Left lung (tissue), 4 donors: ENCODE measurements at regions not wholly inside any gene's neighbourhood (a gene's known extent, or its start where the extent isn't known, plus 50 kb on each side); places are given as distances from the start of the nearest gene placed in this dataset.

Experiments
- ATAC-seq: fragments of 200-7000 bp; cut with Tn5 transposase; one replicate; pipeline ENCODE4 v1.9.1; 2020; ENCODE audit warnings: moderate library complexity
- DNase-seq, 4 donors: peaks; one replicate each; pipeline ENCODE4 v3.0.0-alpha.2; 2013 to 2020
- H3K27ac ChIP-seq, 2 donors: fragments of 200-600 bp; sonication (generic) in 1 of 2; one replicate each; pipeline versions ENCODE4 v1.5.0 to v1.8.0; 2020 to 2021
- H3K27me3 ChIP-seq, 2 donors: fragments of 200-600 bp; sonication (generic) in 1 of 2; one replicate each; pipeline versions ENCODE4 v1.5.0 to v1.8.0; 2020 to 2021
- H3K36me3 ChIP-seq, 2 donors: fragments of 200-600 bp; sonication (generic) in 1 of 2; one replicate each; pipeline versions ENCODE4 v1.5.0 to v1.8.0; 2020 to 2021
- H3K4me1 ChIP-seq, 2 donors: fragments of 200-600 bp; one replicate each; pipeline ENCODE4 v1.8.0; 2021
- H3K4me3 ChIP-seq, 2 donors: fragments of 200-600 bp; sonication (generic) in 1 of 2; one replicate each; pipeline versions ENCODE4 v1.5.0 to v1.8.0; 2020 to 2021; ENCODE audit warnings: mild to moderate bottlenecking in 1 of 2
- H3K9me3 ChIP-seq, 2 donors: fragments of 200-600 bp; sonication (generic) in 1 of 2; one replicate each; pipeline versions ENCODE4 v1.5.0 to v1.8.0; 2020 to 2021
- intact Hi-C, 2 donors: fragments of 100-400 bp; cut with DNase I; formaldehyde crosslinking; loops; one replicate each; pipeline versions ENCODE4 v1.11.2 to v1.14.2; 2022
- microRNA-seq, 2 donors: library from miRNA; unstranded; fragments of <30 nt; microRNA quantifications; one replicate each; pipeline ENCODE4, GENCODE V29; 2019
- TF ChIP-seq, protein P1 (sequence below), 2 donors: fragments of 200-600 bp; sonication (generic) in 1 of 2; IDR thresholded peaks; one replicate each; pipeline versions ENCODE4 v1.5.0 to v1.8.0; 2021; ENCODE audit warnings: antibody characterized with exemption in 2 of 2
- donor health status: DM: no; HTN: yes; CAD: no.
- donor health status: DM: no; HTN: no; CAD: no.

DNA sequence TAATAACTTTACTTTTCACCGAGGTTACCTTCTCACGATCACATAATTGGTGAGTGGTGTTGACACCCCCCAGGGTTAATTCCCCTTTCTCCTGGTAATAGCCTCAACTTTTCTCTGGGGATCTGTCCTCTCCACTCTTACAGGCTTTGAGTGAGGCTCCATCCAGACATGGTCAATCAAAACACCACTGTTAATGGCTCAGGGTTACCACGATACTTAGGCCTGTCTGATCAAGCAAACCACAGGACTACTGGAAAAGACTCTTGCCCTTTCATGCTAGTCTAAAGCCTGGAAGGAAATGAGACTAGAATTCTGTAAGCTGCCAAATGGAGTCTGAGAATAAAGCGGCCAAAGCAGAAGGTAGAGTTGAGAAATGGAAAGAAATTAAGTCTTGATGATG lies 56.5 kb upstream of the STT3B start:
- no peak overlapping the region for H3K4me3 ChIP-seq
- H3K36me3 ChIP-seq, result no peaks in the 10 kb centered on the region
- DNase-seq (no peak), ATAC-seq (no peak)
- H3K27me3 ChIP-seq, result no peaks in the 10 kb centered on the region
- no peaks in the 10 kb centered on the region for H3K9me3 ChIP-seq
- no peak overlapping the region for H3K27ac ChIP-seq
- intact Hi-C loops, result no loop called here
- H3K4me1 ChIP-seq, result no peaks in the 10 kb centered on the region
- TF ChIP-seq, protein P1, sequence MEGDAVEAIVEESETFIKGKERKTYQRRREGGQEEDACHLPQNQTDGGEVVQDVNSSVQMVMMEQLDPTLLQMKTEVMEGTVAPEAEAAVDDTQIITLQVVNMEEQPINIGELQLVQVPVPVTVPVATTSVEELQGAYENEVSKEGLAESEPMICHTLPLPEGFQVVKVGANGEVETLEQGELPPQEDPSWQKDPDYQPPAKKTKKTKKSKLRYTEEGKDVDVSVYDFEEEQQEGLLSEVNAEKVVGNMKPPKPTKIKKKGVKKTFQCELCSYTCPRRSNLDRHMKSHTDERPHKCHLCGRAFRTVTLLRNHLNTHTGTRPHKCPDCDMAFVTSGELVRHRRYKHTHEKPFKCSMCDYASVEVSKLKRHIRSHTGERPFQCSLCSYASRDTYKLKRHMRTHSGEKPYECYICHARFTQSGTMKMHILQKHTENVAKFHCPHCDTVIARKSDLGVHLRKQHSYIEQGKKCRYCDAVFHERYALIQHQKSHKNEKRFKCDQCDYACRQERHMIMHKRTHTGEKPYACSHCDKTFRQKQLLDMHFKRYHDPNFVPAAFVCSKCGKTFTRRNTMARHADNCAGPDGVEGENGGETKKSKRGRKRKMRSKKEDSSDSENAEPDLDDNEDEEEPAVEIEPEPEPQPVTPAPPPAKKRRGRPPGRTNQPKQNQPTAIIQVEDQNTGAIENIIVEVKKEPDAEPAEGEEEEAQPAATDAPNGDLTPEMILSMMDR (IDR thresholded peaks at IDR 0.05), result no peak

DNA sequence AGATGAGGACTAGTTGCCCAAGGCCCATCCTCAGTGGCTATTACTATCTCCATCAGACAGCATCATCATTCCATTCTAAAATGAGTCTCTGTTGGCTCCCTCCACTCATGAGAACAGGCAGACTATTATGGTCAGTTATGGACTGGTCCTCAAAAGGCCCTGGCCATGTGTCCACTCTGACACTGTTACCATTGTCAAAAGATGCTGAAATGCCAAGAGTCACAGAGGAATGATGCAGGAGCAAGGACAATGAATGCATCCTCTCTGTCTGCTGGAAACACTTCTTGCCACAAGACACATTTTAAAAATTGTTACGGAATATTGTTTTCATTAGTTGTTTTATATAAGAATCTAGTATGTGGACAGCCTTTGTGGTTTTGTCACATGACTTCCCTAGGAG lies 53.3 kb upstream of the STT3B start:
- Histone ChIP-seq H3K27ac (no peak overlapping the region), H3K4me1 (no peaks in the 10 kb centered on the region), H3K27me3 (no peaks in the 10 kb centered on the region), H3K9me3 (no peaks in the 10 kb centered on the region), H3K4me3 (no peak overlapping the region), H3K36me3 (no peaks in the 10 kb centered on the region)
- DNase-seq (no peak), ATAC-seq (no peak)
- intact Hi-C loops, result no loop called here
- TF ChIP-seq, protein P1 (IDR thresholded peaks at IDR 0.05), result no peak

DNA sequence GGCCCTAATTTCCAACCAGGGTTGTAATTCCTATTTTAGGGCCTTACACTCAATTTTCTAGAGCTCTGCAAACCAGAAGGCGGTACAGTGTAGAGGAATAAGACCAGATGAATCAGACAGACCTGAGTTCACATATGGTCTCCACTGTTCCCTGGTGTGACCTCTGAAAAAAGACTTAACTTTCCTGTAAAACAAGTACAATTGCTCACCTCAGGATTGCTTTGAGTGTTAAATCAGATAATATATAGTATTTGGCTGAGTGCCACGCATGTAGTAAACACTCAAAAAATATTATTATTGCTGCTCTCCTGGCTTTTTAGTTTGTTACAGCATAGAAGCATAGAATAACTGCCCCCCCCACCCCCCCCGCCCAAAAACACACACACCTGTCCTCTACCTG lies 51.0 kb upstream of the STT3B start:
- H3K27me3 ChIP-seq, result no peaks in the 10 kb centered on the region
- intact Hi-C loops, result no loop called here
- H3K4me1 ChIP-seq, result no peaks in the 10 kb centered on the region
- ATAC-seq (no peak), DNase-seq (no peak)
- no peaks in the 10 kb centered on the region for H3K36me3 ChIP-seq
- no peak overlapping the region for H3K4me3 ChIP-seq
- TF ChIP-seq, protein P1 (IDR thresholded peaks at IDR 0.05), result no peak
- no peaks in the 10 kb centered on the region for H3K9me3 ChIP-seq
- no peak overlapping the region for H3K27ac ChIP-seq

DNA sequence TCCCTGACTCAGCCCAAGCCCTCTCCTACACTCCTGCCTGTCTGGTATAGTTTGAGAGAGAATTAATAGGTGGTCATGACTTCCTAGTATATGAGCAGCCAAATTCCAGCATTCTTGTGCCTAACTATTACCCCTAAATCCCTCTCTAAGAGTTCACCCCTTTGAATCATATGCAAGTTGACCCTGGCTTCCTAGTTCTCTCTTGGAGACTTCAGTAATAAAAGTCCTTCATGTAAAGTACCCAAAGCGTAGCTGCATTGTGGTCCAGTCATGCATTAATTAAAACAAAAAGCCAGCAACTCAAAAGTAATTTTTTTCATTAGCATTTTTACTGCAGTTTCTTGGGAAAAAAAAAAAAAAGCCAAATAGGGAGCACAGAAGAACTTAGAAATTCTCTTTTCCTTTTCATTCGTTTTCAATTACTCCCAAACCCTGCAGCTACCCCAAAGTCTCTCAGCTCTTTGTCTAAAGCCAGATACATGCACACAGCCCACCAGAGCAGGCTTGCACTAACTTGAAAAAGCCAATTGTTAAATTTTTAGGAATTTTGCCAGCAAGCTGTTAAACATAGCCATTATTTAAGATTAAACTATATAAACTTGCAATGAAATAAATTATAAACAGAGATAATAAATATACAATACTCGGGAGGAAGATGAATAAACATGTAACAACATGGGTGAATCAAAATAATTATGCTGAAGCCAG lies 50.1 kb upstream of the STT3B start:
- Histone ChIP-seq H3K36me3 (no peaks in the 10 kb centered on the region), H3K27ac (no peak overlapping the region), H3K27me3 (no peaks in the 10 kb centered on the region), H3K4me3 (no peak overlapping the region), H3K9me3 (no peaks in the 10 kb centered on the region), H3K4me1 (no peaks in the 10 kb centered on the region)
- intact Hi-C loops, result no loop called here
- TF ChIP-seq, protein P1 (IDR thresholded peaks at IDR 0.05), result no peak
- ATAC-seq (no peak), DNase-seq (no peak)

Small RNAs in the stretch of these regions (microRNA-seq; reads per million reads assigned to microRNA genes)
- gene MIR466, result 6.2 to 8.7 reads per million in 2 donors
